Keratinocyte (primary cell): ENCODE measurements at regions not wholly inside any gene's neighbourhood (a gene's known extent, or its start where the extent isn't known, plus 50 kb on each side); places are given as distances from the start of the nearest gene placed in this dataset.

Source experiments
- CTCF ChIP-seq, 3 experiments: IDR thresholded peaks in 1 of 3; conservative IDR thresholded peaks in 1 of 3; optimal IDR thresholded peaks in 1 of 3; 2 replicates in 2 of 3; 3 replicates in 1 of 3; pipeline versions ENCODE3 to v1.5.1; 2011; ENCODE audit warnings: low read length in 3 of 3, mild to moderate bottlenecking in 3 of 3, moderate library complexity in 2 of 3, control low read depth in 1 of 3, inconsistent platforms in 1 of 3; ENCODE audit not compliant: insufficient read depth in 2 of 3; ENCODE audit errors: extremely low read depth in 1 of 3
- EZH2 ChIP-seq: IDR thresholded peaks from one replicate; pipeline ENCODE4 v1.6.1; 2012; ENCODE audit warnings: inconsistent platforms, mild to moderate bottlenecking, low read length, moderate library complexity

- TF ChIP-seq CTCF (optimal IDR thresholded peaks at IDR 0.05 in 1 of 3, IDR thresholded peaks at IDR 0.05 in 1 of 3, conservative IDR thresholded peaks at IDR 0.05 in 1 of 3; ENCODE audit: extremely low read depth in 1 of 3, insufficient read depth in 2 of 3, low read length in 3 of 3) (no peak), EZH2 (no peak)
Measured at GRCh38 chr13:63344711-63345110, 1929.1 kb upstream of the PCDH20 start.
